ENCODE measurements at regions not wholly inside any gene's neighbourhood (a gene's known extent, or its start where the extent isn't known, plus 50 kb on each side); places are given as distances from the start of the nearest gene placed in this dataset.
"Not testable (repeated sequence)": the region's sequence is repeated elsewhere in the genome, so short reads cannot be mapped to it uniquely, and the experiment has no call there.

- H3K36me3 ChIP-seq: no peaks in the 10 kb centered on the region
- H3K4me3 ChIP-seq: no peak overlapping the region
- H3K27me3 ChIP-seq: no peaks in the 10 kb centered on the region
- peak in 1 of 2 donors; percentile 93 for DNase-seq (ENCODE audit: low read depth in 1 of 2, low spot score in 1 of 2)
- no peaks in the 10 kb centered on the region for H3K9me3 ChIP-seq (ENCODE audit: low read depth)
- no peaks in the 10 kb centered on the region for H3K4me1 ChIP-seq (ENCODE audit: low read depth)
- no peak overlapping the region for H3K27ac ChIP-seq
- no peak for TF ChIP-seq CTCF (IDR thresholded peaks at IDR 0.05; ENCODE audit: low read depth, low read length)
Measured at GRCh38 chr5:36502608-36503007, 103.8 kb upstream of the SLC1A3 start.

- no peaks in the 10 kb centered on the region for H3K36me3 ChIP-seq
- no peak overlapping the region for H3K27ac ChIP-seq
- H3K4me3 ChIP-seq: no peak overlapping the region
- TF ChIP-seq CTCF (IDR thresholded peaks at IDR 0.05; ENCODE audit: low read depth, low read length): no peak
- no peak for DNase-seq (ENCODE audit: low read depth in 1 of 2, low spot score in 1 of 2)
- no peaks in the 10 kb centered on the region for H3K27me3 ChIP-seq
- H3K9me3 ChIP-seq (ENCODE audit: low read depth): no peaks in the 10 kb centered on the region
- H3K4me1 ChIP-seq (ENCODE audit: low read depth): no peaks in the 10 kb centered on the region
Measured at GRCh38 chr5:36505021-36505420, 101.4 kb upstream of the SLC1A3 start.

GRCh38 chr5:36507332-36507952 is 99.0 kb upstream of the SLC1A3 start:
- H3K36me3 ChIP-seq: no peaks in the 10 kb centered on the region
- no peaks in the 10 kb centered on the region for H3K4me1 ChIP-seq (ENCODE audit: low read depth)
- no peak overlapping the region for H3K4me3 ChIP-seq
- DNase-seq (ENCODE audit: low read depth in 1 of 2, low spot score in 1 of 2): peak; percentile 82 to 87
- H3K27ac ChIP-seq: no peak overlapping the region
- no peaks in the 10 kb centered on the region for H3K27me3 ChIP-seq
- no peaks in the 10 kb centered on the region for H3K9me3 ChIP-seq (ENCODE audit: low read depth)
- TF ChIP-seq CTCF (IDR thresholded peaks at IDR 0.05; ENCODE audit: low read depth, low read length): peak; percentile 83

- not testable (repeated sequence) for H3K36me3 ChIP-seq; H3K9me3 ChIP-seq (ENCODE audit: low read depth); H3K4me1 ChIP-seq (ENCODE audit: low read depth); H3K4me3 ChIP-seq; H3K27ac ChIP-seq; H3K27me3 ChIP-seq
- DNase-seq (ENCODE audit: low read depth in 1 of 2, low spot score in 1 of 2): peak in 1 of 2 donors; percentile 11
Measured at GRCh38 chr5:36508331-36508730, 98.1 kb upstream of the SLC1A3 start.

GRCh38 chr5:36513647-36514046 is 92.8 kb upstream of the SLC1A3 start:
- DNase-seq (ENCODE audit: low read depth in 1 of 2, low spot score in 1 of 2); H3K27ac ChIP-seq; H3K4me3 ChIP-seq; H3K36me3 ChIP-seq; H3K4me1 ChIP-seq (ENCODE audit: low read depth); H3K27me3 ChIP-seq; H3K9me3 ChIP-seq (ENCODE audit: low read depth): not testable (repeated sequence)

- no peak for DNase-seq (ENCODE audit: low read depth in 1 of 2, low spot score in 1 of 2)
- H3K27me3 ChIP-seq: no peaks in the 10 kb centered on the region
- no peaks in the 10 kb centered on the region for H3K36me3 ChIP-seq
- H3K27ac ChIP-seq: no peak overlapping the region
- H3K4me3 ChIP-seq: no peak overlapping the region
- H3K4me1 ChIP-seq (ENCODE audit: low read depth): no peaks in the 10 kb centered on the region
- no peaks in the 10 kb centered on the region for H3K9me3 ChIP-seq (ENCODE audit: low read depth)
- no peak for TF ChIP-seq CTCF (IDR thresholded peaks at IDR 0.05; ENCODE audit: low read depth, low read length)
Measured at GRCh38 chr5:36519881-36520280, 86.5 kb upstream of the SLC1A3 start.

GRCh38 chr5:36521219-36521618 is 85.2 kb upstream of the SLC1A3 start:
- H3K4me1 ChIP-seq (ENCODE audit: low read depth): no peaks in the 10 kb centered on the region
- H3K27me3 ChIP-seq: no peaks in the 10 kb centered on the region
- H3K36me3 ChIP-seq: no peaks in the 10 kb centered on the region
- no peak for DNase-seq (ENCODE audit: low read depth in 1 of 2, low spot score in 1 of 2)
- no peak for TF ChIP-seq CTCF (IDR thresholded peaks at IDR 0.05; ENCODE audit: low read depth, low read length)
- no peak overlapping the region for H3K27ac ChIP-seq
- H3K4me3 ChIP-seq: no peak overlapping the region
- no peaks in the 10 kb centered on the region for H3K9me3 ChIP-seq (ENCODE audit: low read depth)
